ENCODE measurements at regions not wholly inside any gene's neighbourhood (a gene's known extent, or its start where the extent isn't known, plus 50 kb on each side); places are given as distances from the start of the nearest gene placed in this dataset.
A peak's percentile ranks its signal among the peaks of the same experiment; 100 is the strongest.
"Not testable (repeated sequence)": the region's sequence is repeated elsewhere in the genome, so short reads cannot be mapped to it uniquely, and the experiment has no call there.

GRCh38 chr9:65454034-65454433, 169.0 kb upstream of the FOXD4L5 start:
- not testable (repeated sequence) for H3K27ac Mint-ChIP-seq (ENCODE audit: unreplicated experiment); H3K4me1 Mint-ChIP-seq (ENCODE audit: unreplicated experiment); DNase-seq (ENCODE audit: low spot score); H3K4me3 Mint-ChIP-seq (ENCODE audit: unreplicated experiment)
- Mint-ChIP-seq H3K9me3 (ENCODE audit: unreplicated experiment) (peaks cover 38% of the 10 kb centered on the region), H3K27me3 (ENCODE audit: unreplicated experiment) (peaks cover 22% of the 10 kb centered on the region), H3K36me3 (ENCODE audit: low read depth, unreplicated experiment) (peaks cover 18% of the 10 kb centered on the region)

GRCh38 chr9:65449886-65450610, 165.0 kb upstream of the FOXD4L5 start:
- H3K4me1 Mint-ChIP-seq (ENCODE audit: unreplicated experiment); DNase-seq (ENCODE audit: low spot score); H3K27me3 Mint-ChIP-seq (ENCODE audit: unreplicated experiment); H3K4me3 Mint-ChIP-seq (ENCODE audit: unreplicated experiment); H3K27ac Mint-ChIP-seq (ENCODE audit: unreplicated experiment): not testable (repeated sequence)
- H3K9me3 Mint-ChIP-seq (ENCODE audit: unreplicated experiment): peaks cover 35% of the 10 kb centered on the region
- peaks cover 14% of the 10 kb centered on the region for H3K36me3 Mint-ChIP-seq (ENCODE audit: low read depth, unreplicated experiment)

DNA sequence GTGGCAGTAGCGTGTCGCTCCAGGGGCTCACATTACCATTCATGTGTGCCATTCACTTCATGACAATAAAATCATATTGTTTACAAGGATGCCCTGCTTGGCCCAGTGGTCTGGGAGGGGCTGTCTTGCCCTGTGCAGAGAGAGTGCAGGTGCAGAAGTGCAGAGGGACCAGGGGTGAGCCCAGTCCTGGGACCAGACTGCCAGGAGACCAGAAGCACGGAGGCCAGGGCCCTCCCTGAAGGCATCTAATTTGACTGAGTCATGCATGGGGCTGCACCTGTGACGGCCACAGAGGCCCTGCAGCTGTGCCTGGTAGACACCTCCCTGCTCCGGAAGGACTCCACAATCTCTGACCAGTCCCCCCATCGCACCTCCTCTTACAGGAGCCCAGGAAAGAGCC, 164.4 kb upstream of the FOXD4L5 start:
- peaks cover 8% of the 10 kb centered on the region for H3K27me3 Mint-ChIP-seq (ENCODE audit: unreplicated experiment)
- H3K4me1 Mint-ChIP-seq (ENCODE audit: unreplicated experiment): no peaks in the 10 kb centered on the region
- no peak overlapping the region for H3K4me3 Mint-ChIP-seq (ENCODE audit: unreplicated experiment)
- no peak overlapping the region for H3K27ac Mint-ChIP-seq (ENCODE audit: unreplicated experiment)
- no peak for TF ChIP-seq CTCF (IDR thresholded peaks at IDR 0.05; ENCODE audit: unreplicated experiment)
- H3K36me3 Mint-ChIP-seq (ENCODE audit: low read depth, unreplicated experiment): peaks cover 14% of the 10 kb centered on the region
- DNase-seq (ENCODE audit: low spot score): no peak
- H3K9me3 Mint-ChIP-seq (ENCODE audit: unreplicated experiment): peaks cover 35% of the 10 kb centered on the region

DNA sequence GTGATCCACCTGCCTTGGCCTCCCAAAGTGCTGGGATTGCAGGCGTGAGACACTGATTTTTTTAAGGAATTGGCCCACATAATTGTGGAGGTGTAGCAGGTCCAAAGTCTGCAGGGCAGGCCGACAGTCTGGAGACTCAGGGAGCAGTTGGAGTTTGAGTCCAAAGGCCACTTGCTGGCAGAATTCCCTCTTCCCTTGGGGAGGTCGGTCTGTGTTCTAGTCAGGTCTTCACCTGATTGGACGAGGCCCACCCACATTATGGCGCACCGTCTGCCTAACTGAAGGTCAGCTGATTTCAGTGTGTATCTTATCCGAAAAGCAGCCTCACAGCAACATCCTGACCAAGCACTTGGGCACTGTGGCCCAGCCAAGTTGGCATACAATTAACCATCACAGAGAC, 162.1 kb upstream of the FOXD4L5 start:
- DNase-seq (ENCODE audit: low spot score); H3K27ac Mint-ChIP-seq (ENCODE audit: unreplicated experiment); H3K27me3 Mint-ChIP-seq (ENCODE audit: unreplicated experiment); H3K4me1 Mint-ChIP-seq (ENCODE audit: unreplicated experiment); H3K4me3 Mint-ChIP-seq (ENCODE audit: unreplicated experiment); H3K36me3 Mint-ChIP-seq (ENCODE audit: low read depth, unreplicated experiment): not testable (repeated sequence)
- H3K9me3 Mint-ChIP-seq (ENCODE audit: unreplicated experiment): peaks cover 32% of the 10 kb centered on the region

- not testable (repeated sequence) for H3K4me3 Mint-ChIP-seq (ENCODE audit: unreplicated experiment); H3K4me1 Mint-ChIP-seq (ENCODE audit: unreplicated experiment); H3K36me3 Mint-ChIP-seq (ENCODE audit: low read depth, unreplicated experiment); H3K27me3 Mint-ChIP-seq (ENCODE audit: unreplicated experiment); DNase-seq (ENCODE audit: low spot score)
- Mint-ChIP-seq H3K27ac (ENCODE audit: unreplicated experiment) (peak overlapping the region; percentile 32), H3K9me3 (ENCODE audit: unreplicated experiment) (peaks cover 27% of the 10 kb centered on the region)
These were observed 161.0 kb upstream of the FOXD4L5 start for GRCh38 chr9:65445991-65446390.

- H3K36me3 Mint-ChIP-seq (ENCODE audit: low read depth, unreplicated experiment): peaks cover 8% of the 10 kb centered on the region
- H3K4me1 Mint-ChIP-seq (ENCODE audit: unreplicated experiment): no peaks in the 10 kb centered on the region
- H3K27ac Mint-ChIP-seq (ENCODE audit: unreplicated experiment): no peak overlapping the region
- H3K27me3 Mint-ChIP-seq (ENCODE audit: unreplicated experiment): peaks cover 6% of the 10 kb centered on the region
- no peak overlapping the region for H3K4me3 Mint-ChIP-seq (ENCODE audit: unreplicated experiment)
- H3K9me3 Mint-ChIP-seq (ENCODE audit: unreplicated experiment): peaks cover 25% of the 10 kb centered on the region
- no peak for TF ChIP-seq CTCF (IDR thresholded peaks at IDR 0.05; ENCODE audit: unreplicated experiment)
- DNase-seq (ENCODE audit: low spot score): no peak
These were observed 159.9 kb upstream of the FOXD4L5 start for GRCh38 chr9:65444943-65445342.

DNA sequence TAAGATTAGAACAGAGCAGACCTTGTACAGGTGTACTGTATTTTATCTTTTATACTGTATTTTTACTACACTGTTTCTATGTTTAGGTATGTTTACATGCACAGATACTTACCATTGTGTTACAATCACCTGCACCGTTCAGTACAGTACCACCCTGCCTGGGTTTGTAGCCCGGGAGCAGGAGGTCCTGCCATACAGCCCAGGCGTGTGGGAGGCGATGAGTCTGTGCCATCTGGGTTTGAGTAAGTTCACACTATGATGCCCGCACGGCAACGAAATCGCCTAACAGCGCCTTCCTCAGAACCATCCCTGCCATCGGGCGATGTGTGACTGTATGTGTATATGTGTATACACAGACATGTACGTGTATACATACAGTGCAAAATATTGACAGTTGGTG, 157.1 kb upstream of the FOXD4L5 start:
- not testable (repeated sequence) for H3K4me3 Mint-ChIP-seq (ENCODE audit: unreplicated experiment); H3K27me3 Mint-ChIP-seq (ENCODE audit: unreplicated experiment); DNase-seq (ENCODE audit: low spot score); H3K4me1 Mint-ChIP-seq (ENCODE audit: unreplicated experiment); H3K27ac Mint-ChIP-seq (ENCODE audit: unreplicated experiment)
- Mint-ChIP-seq H3K36me3 (ENCODE audit: low read depth, unreplicated experiment) (peaks cover 15% of the 10 kb centered on the region), H3K9me3 (ENCODE audit: unreplicated experiment) (peaks cover 29% of the 10 kb centered on the region)

GRCh38 chr9:65441324-65441920, 156.4 kb upstream of the FOXD4L5 start:
- not testable (repeated sequence) for H3K4me3 Mint-ChIP-seq (ENCODE audit: unreplicated experiment); H3K4me1 Mint-ChIP-seq (ENCODE audit: unreplicated experiment)
- H3K9me3 Mint-ChIP-seq (ENCODE audit: unreplicated experiment): peaks cover 36% of the 10 kb centered on the region

More at GRCh38 chr9:65441324-65441920, 156.4 kb upstream of the FOXD4L5 start:
- DNase-seq (ENCODE audit: low spot score); H3K27me3 Mint-ChIP-seq (ENCODE audit: unreplicated experiment); H3K27ac Mint-ChIP-seq (ENCODE audit: unreplicated experiment): not testable (repeated sequence)
- H3K36me3 Mint-ChIP-seq (ENCODE audit: low read depth, unreplicated experiment): peaks cover 19% of the 10 kb centered on the region
